SK-N-SH (cell line): ENCODE measurements at regions not wholly inside any gene's neighbourhood (a gene's known extent, or its start where the extent isn't known, plus 50 kb on each side); places are given as distances from the start of the nearest gene placed in this dataset.

Experiments
- CTCF ChIA-PET: fragments of 300-600, 350-600 bp; formaldehyde crosslinking; extraction: SDS; loops from one replicate; lab custom pipeline; 2021; lab: Yijun Ruan, JAX
- POLR2A ChIA-PET: fragments of 350-600 bp; sonication (Branson Sonifier 250); formaldehyde crosslinking; extraction: SDS; loops from one replicate; lab custom pipeline; 2020; ENCODE audit warnings: antibody characterized with exemption, inconsistent platforms; lab: Yijun Ruan, JAX
- DNase-seq: peaks from one replicate; pipeline ENCODE4 v3.0.0; 2012
- H2AFZ ChIP-seq: fragments of 200-600 bp; sonication (generic); 2 replicates; pipeline ENCODE4 v1.8.1; 2016; ENCODE audit warnings: antibody characterized with exemption, mild to moderate bottlenecking, low read depth
- H3F3A ChIP-seq: fragments of 200-600 bp; sonication (generic); replicated peaks from 2 replicates; pipeline ENCODE3; 2016; ENCODE audit warnings: antibody characterized with exemption, mild to moderate bottlenecking; ENCODE audit not compliant: insufficient read depth
- H3K27ac ChIP-seq, 2 experiments: fragments of 200-500 bp in 1 of 2; fragments of 200-600 bp in 1 of 2; sonication (Bioruptor generic) in 1 of 2; sonication (generic), shearing (Covaris generic) in 1 of 2; 2 replicates each; pipeline versions ENCODE4 v1.5.1 to v1.6.1; 2014 to 2016; ENCODE audit warnings: low read depth in 2 of 2, inconsistent platforms in 1 of 2, low read length in 1 of 2, mild to moderate bottlenecking in 1 of 2, mixed read lengths in 1 of 2
- H3K27me3 ChIP-seq: fragments of 200-600 bp; sonication (generic), shearing (Covaris generic); 2 replicates; pipeline ENCODE4 v1.6.1; 2016; ENCODE audit warnings: mixed run types; ENCODE audit not compliant: insufficient read depth
- H3K36me3 ChIP-seq, 2 experiments: fragments of 200-500 bp in 1 of 2; fragments of 200-600 bp in 1 of 2; sonication (Bioruptor generic) in 1 of 2; sonication (generic) in 1 of 2; replicated peaks in 1 of 2; 2 replicates each; pipeline versions ENCODE3 to v1.5.1; 2014 to 2016; ENCODE audit warnings: low read length in 1 of 2, mild to moderate bottlenecking in 1 of 2; ENCODE audit not compliant: insufficient read depth in 2 of 2, control insufficient read depth in 1 of 2
- H3K4me1 ChIP-seq, 2 experiments: fragments of 200-500 bp in 1 of 2; fragments of 200-600 bp in 1 of 2; sonication (Bioruptor generic) in 1 of 2; sonication (generic), shearing (Covaris generic) in 1 of 2; 2 replicates each; pipeline versions ENCODE4 v1.5.1 to v1.6.1; 2014 to 2016; ENCODE audit warnings: low read depth in 1 of 2, low read length in 1 of 2, mixed run types in 1 of 2; ENCODE audit not compliant: insufficient read depth in 2 of 2, control insufficient read depth in 1 of 2
- H3K4me2 ChIP-seq: fragments of 200-600 bp; sonication (generic), shearing (Covaris generic); 2 replicates; pipeline ENCODE4 v1.6.1; 2017; ENCODE audit warnings: mixed run types
- H3K4me3 ChIP-seq, 2 experiments: fragments of 200-500 bp in 1 of 2; fragments of 200-600 bp in 1 of 2; sonication (Bioruptor generic) in 1 of 2; sonication (generic), shearing (Covaris generic) in 1 of 2; 2 replicates each; pipeline versions ENCODE4 v1.5.1 to v1.8.1; 2014 to 2016; ENCODE audit warnings: low read depth in 2 of 2, inconsistent platforms in 1 of 2, low read length in 1 of 2, mild to moderate bottlenecking in 1 of 2, mixed read lengths in 1 of 2, moderate library complexity in 1 of 2
- H3K79me2 ChIP-seq: fragments of 200-600 bp; sonication (generic); 2 replicates; pipeline ENCODE4 v1.8.1; 2017; ENCODE audit warnings: mild to moderate bottlenecking; ENCODE audit not compliant: insufficient read depth
- H3K9ac ChIP-seq: fragments of 200-600 bp; sonication (generic); 2 replicates; pipeline ENCODE4 v1.6.1; 2017; ENCODE audit warnings: mixed run types
- H3K9me2 ChIP-seq: fragments of 200-600 bp; sonication (generic); 2 replicates; pipeline ENCODE4 v1.6.1; 2017; ENCODE audit warnings: mixed run types
- H3K9me3 ChIP-seq: fragments of 200-600 bp; sonication (generic); 2 replicates; pipeline ENCODE4 v1.6.1; 2017; ENCODE audit warnings: mixed run types, mild to moderate bottlenecking, moderate library complexity
- H4K20me1 ChIP-seq: fragments of 200-600 bp; sonication (generic); 2 replicates; pipeline ENCODE4 v1.6.1; 2017; ENCODE audit warnings: mild to moderate bottlenecking, mixed run types; ENCODE audit not compliant: insufficient read depth
- CHD2 ChIP-seq: fragments of 150-350 bp; IDR thresholded peaks from 2 replicates; pipeline ENCODE4 v1.6.1; 2018; ENCODE audit warnings: low read length; ENCODE audit not compliant: partially characterized antibody
- EP300 ChIP-seq, 2 experiments: IDR thresholded peaks; 2 replicates each; pipeline versions ENCODE4 v1.4.0 to v1.6.1; 2012; ENCODE audit warnings: borderline replicate concordance in 1 of 2, low read depth in 1 of 2, low read length in 1 of 2
- EZH2phosphoT487 ChIP-seq: fragments of 200-600 bp; sonication (generic); IDR thresholded peaks from 2 replicates; pipeline ENCODE4 v1.6.1; 2017; ENCODE audit warnings: low read depth, mixed run types, mild to moderate bottlenecking, antibody characterized with exemption, moderate library complexity, borderline replicate concordance
- FOSL2 ChIP-seq: IDR thresholded peaks from 2 replicates; pipeline ENCODE4 v1.4.0; 2012; ENCODE audit warnings: low read depth, mild to moderate bottlenecking, moderate library complexity, borderline replicate concordance
- FOXM1 ChIP-seq: IDR thresholded peaks from 2 replicates; pipeline ENCODE4 v1.4.0; 2012; ENCODE audit warnings: low read depth, mild to moderate bottlenecking
- GABPA ChIP-seq: IDR thresholded peaks from 2 replicates; pipeline ENCODE4 v1.4.0; 2012; ENCODE audit warnings: low read depth, mild to moderate bottlenecking
- JUND ChIP-seq: IDR thresholded peaks from 2 replicates; pipeline ENCODE4 v1.4.0; 2012
- MEF2A ChIP-seq: IDR thresholded peaks from 2 replicates; pipeline ENCODE4 v1.4.0; 2012; ENCODE audit warnings: low read depth, borderline replicate concordance
- MXI1 ChIP-seq: IDR thresholded peaks from 2 replicates; pipeline ENCODE4 v1.6.1; 2012; ENCODE audit warnings: mild to moderate bottlenecking, low read depth, low read length, improper control_type of control experiment
- NFIC ChIP-seq: IDR thresholded peaks from 2 replicates; pipeline ENCODE4 v1.4.0; 2012; ENCODE audit warnings: borderline replicate concordance
- NRF1 ChIP-seq: IDR thresholded peaks from 2 replicates; pipeline ENCODE4 v1.6.1; 2012; ENCODE audit warnings: low read depth, mild to moderate bottlenecking, low read length
- POLR2AphosphoS5 ChIP-seq: IDR thresholded peaks from 2 replicates; pipeline ENCODE4 v1.6.1; 2012; ENCODE audit warnings: low read depth, low read length
- RAD21 ChIP-seq: IDR thresholded peaks from 2 replicates; pipeline ENCODE4 v1.6.1; 2012; ENCODE audit warnings: mild to moderate bottlenecking, low read length
- RCOR1 ChIP-seq: fragments of 150-350 bp; IDR thresholded peaks from 2 replicates; pipeline ENCODE4 v1.6.1; 2017; ENCODE audit warnings: antibody characterized with exemption, low read length
- RXRA ChIP-seq: IDR thresholded peaks from 2 replicates; pipeline ENCODE4 v1.4.0; 2012; ENCODE audit warnings: low read depth, mild to moderate bottlenecking, borderline replicate concordance
- SIN3A ChIP-seq: IDR thresholded peaks from 2 replicates; pipeline ENCODE4 v1.6.1; 2012; ENCODE audit warnings: low read depth, mild to moderate bottlenecking, low read length, moderate library complexity, borderline replicate concordance
- SMC3 ChIP-seq: IDR thresholded peaks from 2 replicates; pipeline ENCODE4 v1.6.1; 2012; ENCODE audit warnings: low read depth, low read length, improper control_type of control experiment
- TAF1 ChIP-seq: IDR thresholded peaks from 2 replicates; pipeline ENCODE4 v1.6.1; 2012; ENCODE audit warnings: low read depth, mild to moderate bottlenecking, low read length, moderate library complexity, borderline replicate concordance
- TCF12 ChIP-seq: IDR thresholded peaks from 2 replicates; pipeline ENCODE4 v1.4.0; 2012
- TEAD4 ChIP-seq: IDR thresholded peaks from 2 replicates; pipeline ENCODE4 v1.4.0; 2012; ENCODE audit warnings: mild to moderate bottlenecking, borderline replicate concordance; ENCODE audit not compliant: insufficient read depth
- YY1 ChIP-seq: IDR thresholded peaks from 2 replicates; pipeline ENCODE4 v1.4.0; 2012; ENCODE audit warnings: low read depth, mild to moderate bottlenecking
- WGBS: methylation state at CpG from one replicate; pipeline ENCODE4 v1.1.6; 2017; ENCODE audit warnings: low lambda C conversion rate; 5-methylcytosine and 5-hydroxymethylcytosine counted together
- TF ChIP-seq, protein P1 (sequence below): fragments of 150-350 bp; IDR thresholded peaks from 2 replicates; pipeline ENCODE4 v1.6.1; 2017; ENCODE audit warnings: antibody characterized with exemption, low read length, low read depth, borderline replicate concordance
- TF ChIP-seq, protein P2 (sequence below): IDR thresholded peaks from 2 replicates; pipeline ENCODE4 v1.4.0; 2012; ENCODE audit warnings: low read depth, borderline replicate concordance
- TF ChIP-seq, protein P3 (sequence below): IDR thresholded peaks from 2 replicates; pipeline ENCODE4; 2012
- TF ChIP-seq, protein P4 (sequence below): fragments of 150-350 bp; IDR thresholded peaks from 2 replicates; pipeline ENCODE4 v1.6.1; 2016; ENCODE audit warnings: mild to moderate bottlenecking, low read depth, low read length
- TF ChIP-seq, protein P5 (sequence below): IDR thresholded peaks from 2 replicates; pipeline ENCODE4 v1.4.0; 2012; ENCODE audit warnings: low read depth, borderline replicate concordance

DNA sequence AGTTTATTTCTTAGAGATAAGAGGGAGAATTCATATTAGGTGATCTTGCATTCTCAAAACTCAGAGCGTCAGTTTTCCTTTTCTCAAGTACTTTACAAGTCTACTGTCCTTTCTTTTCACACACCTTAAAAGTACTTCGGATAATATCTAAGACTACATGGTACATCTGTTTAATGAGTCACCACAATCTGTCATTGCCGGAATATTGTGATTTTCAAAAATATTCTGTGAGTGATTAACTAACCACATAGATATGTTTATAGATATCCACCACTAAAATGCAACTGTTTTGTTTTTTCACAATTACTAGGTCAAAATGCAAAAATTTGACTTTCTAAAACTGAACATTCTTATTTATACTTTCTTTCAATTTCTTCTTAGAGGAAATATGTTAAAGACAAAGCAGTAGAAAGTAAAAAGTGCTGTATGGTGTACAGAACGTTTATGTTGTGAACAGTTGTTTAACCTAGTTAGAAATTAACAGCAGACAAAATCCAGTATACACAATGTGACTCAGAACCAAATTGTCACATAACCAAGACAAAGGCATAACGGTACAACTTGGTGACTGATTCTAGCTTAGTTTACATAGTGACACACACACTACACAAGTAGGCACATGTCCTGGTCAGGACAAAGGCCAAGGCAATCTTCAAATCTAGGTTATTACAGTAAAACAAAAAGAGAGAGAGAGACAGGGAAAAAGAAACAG is 482.9 kb downstream of the NAF1 start:
- H3K4me3 ChIP-seq = no peak overlapping the region; a peak in 1 of 4 replicates
- POLR2A ChIA-PET = no interaction called here
- H2AFZ ChIP-seq = no peak overlapping the region
- DNase-seq = no peak
- H3K9ac ChIP-seq = no peak overlapping the region; the same call in 1 of the 2 replicates
- no peaks in the 10 kb centered on the region for H4K20me1 ChIP-seq
- H3K79me2 ChIP-seq = no peaks in the 10 kb centered on the region
- WGBS = under 1% methylated on average over 5 of the region's 5 CpGs
- peak overlapping the region; percentile 25; the same call in 1 of the 2 replicates for H3K4me2 ChIP-seq
- peaks cover 12% of the 10 kb centered on the region; the same call in 1 of the 2 replicates for H3K9me3 ChIP-seq
- CTCF ChIA-PET = no interaction called here
- no peaks in the 10 kb centered on the region for H3K4me1 ChIP-seq
- no peaks in the 10 kb centered on the region for H3K27me3 ChIP-seq
- no peaks in the 10 kb centered on the region for H3K36me3 ChIP-seq
- peak overlapping the region in 1 of 2 experiments; percentile 53; a peak in 2 of 4 replicates for H3K27ac ChIP-seq
- H3F3A ChIP-seq = peaks cover 23% of the 10 kb centered on the region
- H3K9me2 ChIP-seq = no peaks in the 10 kb centered on the region
- TF ChIP-seq YY1 (no peak), TAF1 (no peak), EZH2phosphoT487 (no peak), JUND (peak; percentile 53; the same call in 1 of the 2 replicates), MEF2A (no peak), RAD21 (no peak), NRF1 (no peak), POLR2AphosphoS5 (no peak), CHD2 (no peak), TEAD4 (no peak), SMC3 (no peak), RCOR1 (no peak), FOSL2 (peak; percentile 25; the same call in 1 of the 2 replicates), TCF12 (peak; percentile 68), GABPA (no peak), RXRA (no peak), NFIC (no peak), SIN3A (no peak), FOXM1 (no peak), EP300 (IDR thresholded peaks at IDR 0.05; ENCODE audit: borderline replicate concordance in 1 of 2, low read depth in 1 of 2, low read length in 1 of 2) (0 out of 4 replicates have a peak, but pooled peaks of 1 of the 2 experiments have one; percentile 27), MXI1 (no peak)
- TF ChIP-seq, protein P1, sequence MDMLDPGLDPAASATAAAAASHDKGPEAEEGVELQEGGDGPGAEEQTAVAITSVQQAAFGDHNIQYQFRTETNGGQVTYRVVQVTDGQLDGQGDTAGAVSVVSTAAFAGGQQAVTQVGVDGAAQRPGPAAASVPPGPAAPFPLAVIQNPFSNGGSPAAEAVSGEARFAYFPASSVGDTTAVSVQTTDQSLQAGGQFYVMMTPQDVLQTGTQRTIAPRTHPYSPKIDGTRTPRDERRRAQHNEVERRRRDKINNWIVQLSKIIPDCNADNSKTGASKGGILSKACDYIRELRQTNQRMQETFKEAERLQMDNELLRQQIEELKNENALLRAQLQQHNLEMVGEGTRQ = no peak
- TF ChIP-seq, protein P2, sequence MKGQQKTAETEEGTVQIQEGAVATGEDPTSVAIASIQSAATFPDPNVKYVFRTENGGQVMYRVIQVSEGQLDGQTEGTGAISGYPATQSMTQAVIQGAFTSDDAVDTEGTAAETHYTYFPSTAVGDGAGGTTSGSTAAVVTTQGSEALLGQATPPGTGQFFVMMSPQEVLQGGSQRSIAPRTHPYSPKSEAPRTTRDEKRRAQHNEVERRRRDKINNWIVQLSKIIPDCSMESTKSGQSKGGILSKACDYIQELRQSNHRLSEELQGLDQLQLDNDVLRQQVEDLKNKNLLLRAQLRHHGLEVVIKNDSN = no peak
- TF ChIP-seq, protein P3, sequence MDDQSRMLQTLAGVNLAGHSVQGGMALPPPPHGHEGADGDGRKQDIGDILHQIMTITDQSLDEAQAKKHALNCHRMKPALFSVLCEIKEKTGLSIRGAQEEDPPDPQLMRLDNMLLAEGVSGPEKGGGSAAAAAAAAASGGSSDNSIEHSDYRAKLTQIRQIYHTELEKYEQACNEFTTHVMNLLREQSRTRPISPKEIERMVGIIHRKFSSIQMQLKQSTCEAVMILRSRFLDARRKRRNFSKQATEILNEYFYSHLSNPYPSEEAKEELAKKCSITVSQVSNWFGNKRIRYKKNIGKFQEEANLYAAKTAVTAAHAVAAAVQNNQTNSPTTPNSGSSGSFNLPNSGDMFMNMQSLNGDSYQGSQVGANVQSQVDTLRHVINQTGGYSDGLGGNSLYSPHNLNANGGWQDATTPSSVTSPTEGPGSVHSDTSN = peak; percentile 51; the same call in 1 of the 2 replicates
- TF ChIP-seq, protein P4, sequence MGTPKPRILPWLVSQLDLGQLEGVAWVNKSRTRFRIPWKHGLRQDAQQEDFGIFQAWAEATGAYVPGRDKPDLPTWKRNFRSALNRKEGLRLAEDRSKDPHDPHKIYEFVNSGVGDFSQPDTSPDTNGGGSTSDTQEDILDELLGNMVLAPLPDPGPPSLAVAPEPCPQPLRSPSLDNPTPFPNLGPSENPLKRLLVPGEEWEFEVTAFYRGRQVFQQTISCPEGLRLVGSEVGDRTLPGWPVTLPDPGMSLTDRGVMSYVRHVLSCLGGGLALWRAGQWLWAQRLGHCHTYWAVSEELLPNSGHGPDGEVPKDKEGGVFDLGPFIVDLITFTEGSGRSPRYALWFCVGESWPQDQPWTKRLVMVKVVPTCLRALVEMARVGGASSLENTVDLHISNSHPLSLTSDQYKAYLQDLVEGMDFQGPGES = no peak
- TF ChIP-seq, protein P5, sequence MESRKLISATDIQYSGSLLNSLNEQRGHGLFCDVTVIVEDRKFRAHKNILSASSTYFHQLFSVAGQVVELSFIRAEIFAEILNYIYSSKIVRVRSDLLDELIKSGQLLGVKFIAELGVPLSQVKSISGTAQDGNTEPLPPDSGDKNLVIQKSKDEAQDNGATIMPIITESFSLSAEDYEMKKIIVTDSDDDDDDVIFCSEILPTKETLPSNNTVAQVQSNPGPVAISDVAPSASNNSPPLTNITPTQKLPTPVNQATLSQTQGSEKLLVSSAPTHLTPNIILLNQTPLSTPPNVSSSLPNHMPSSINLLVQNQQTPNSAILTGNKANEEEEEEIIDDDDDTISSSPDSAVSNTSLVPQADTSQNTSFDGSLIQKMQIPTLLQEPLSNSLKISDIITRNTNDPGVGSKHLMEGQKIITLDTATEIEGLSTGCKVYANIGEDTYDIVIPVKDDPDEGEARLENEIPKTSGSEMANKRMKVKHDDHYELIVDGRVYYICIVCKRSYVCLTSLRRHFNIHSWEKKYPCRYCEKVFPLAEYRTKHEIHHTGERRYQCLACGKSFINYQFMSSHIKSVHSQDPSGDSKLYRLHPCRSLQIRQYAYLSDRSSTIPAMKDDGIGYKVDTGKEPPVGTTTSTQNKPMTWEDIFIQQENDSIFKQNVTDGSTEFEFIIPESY = no peak
